MM.1S (cell line): ENCODE measurements at regions not wholly inside any gene's neighbourhood (a gene's known extent, or its start where the extent isn't known, plus 50 kb on each side); places are given as distances from the start of the nearest gene placed in this dataset.

Source experiments
- CTCF ChIP-seq: fragments of 300-600 bp; sonication (generic); IDR thresholded peaks from 2 replicates; pipeline ENCODE4 v1.5.1; 2016; ENCODE audit warnings: antibody characterized with exemption, low read length, mixed read lengths
- EZH2 ChIP-seq: fragments of 300-600 bp; sonication (generic); optimal IDR thresholded peaks from 2 replicates; pipeline ENCODE3; 2017; ENCODE audit warnings: low read depth, mild to moderate bottlenecking, antibody characterized with exemption, low read length, mixed read lengths
- EZH2phosphoT487 ChIP-seq: fragments of 300-600 bp; sonication (generic); IDR thresholded peaks from 2 replicates; pipeline ENCODE4 v1.6.1; 2018; ENCODE audit warnings: antibody characterized with exemption, low read length

- TF ChIP-seq EZH2phosphoT487 = no peak
- no peak for TF ChIP-seq CTCF
- no peak for TF ChIP-seq EZH2
These were observed 307.7 kb upstream of the SLC10A2 start for GRCh38 chr13:103373916-103374315.
